Urothelium cell line (cell line): ENCODE measurements at regions not wholly inside any gene's neighbourhood (a gene's known extent, or its start where the extent isn't known, plus 50 kb on each side); places are given as distances from the start of the nearest gene placed in this dataset.

Experiments used
- DNase-seq: peaks from one replicate; pipeline ENCODE4 v3.0.0; 2011; ENCODE audit warnings: low spot score, mixed read lengths
- FAIRE-seq: peaks from 2 replicates; lab custom pipeline; 2011; peaks lifted over from hg19 to GRCh38; lab: Jason Lieb, UNC

GRCh38 chr10:118246332-118247295 lies 95.5 kb downstream of the FAM204A start:
- no peak for DNase-seq
- no peak for FAIRE-seq

DNA sequence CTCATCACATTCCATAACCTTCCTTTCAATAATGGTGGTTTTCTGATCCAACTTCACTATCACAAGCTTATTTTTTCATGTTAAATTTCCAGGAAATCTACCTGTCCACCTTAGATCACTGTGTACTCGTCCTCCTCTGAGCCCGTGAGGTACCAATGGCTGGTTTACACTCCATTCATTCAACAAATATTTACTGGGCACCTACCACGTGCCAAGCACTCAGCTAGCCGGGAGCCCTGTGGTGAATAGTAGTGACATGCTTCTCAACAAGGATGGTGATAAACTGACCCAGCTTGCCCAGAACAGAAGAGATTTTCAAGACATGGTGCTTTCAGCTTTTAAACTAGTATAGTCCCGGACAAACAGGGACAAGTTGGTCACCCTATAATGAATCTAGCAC lies 98.2 kb downstream of the FAM204A start:
- FAIRE-seq (no peak), DNase-seq (no peak)

- peak; percentile 89 for FAIRE-seq
- peak; percentile 59 for DNase-seq
These were observed 100.6 kb downstream of the FAM204A start for GRCh38 chr10:118241229-118242137.

GRCh38 chr10:118239236-118239630 lies 102.9 kb downstream of the FAM204A start:
- FAIRE-seq, result no peak
- no peak for DNase-seq

GRCh38 chr10:118238573-118239235 lies 103.4 kb downstream of the FAM204A start:
- DNase-seq (peak; percentile 48), FAIRE-seq (no peak)

GRCh38 chr10:118237930-118238329 lies 104.2 kb downstream of the FAM204A start:
- peak; percentile 98 for FAIRE-seq
- no peak for DNase-seq

GRCh38 chr10:118234683-118235082 lies 107.4 kb downstream of the FAM204A start:
- no peak for DNase-seq
- no peak for FAIRE-seq

DNA sequence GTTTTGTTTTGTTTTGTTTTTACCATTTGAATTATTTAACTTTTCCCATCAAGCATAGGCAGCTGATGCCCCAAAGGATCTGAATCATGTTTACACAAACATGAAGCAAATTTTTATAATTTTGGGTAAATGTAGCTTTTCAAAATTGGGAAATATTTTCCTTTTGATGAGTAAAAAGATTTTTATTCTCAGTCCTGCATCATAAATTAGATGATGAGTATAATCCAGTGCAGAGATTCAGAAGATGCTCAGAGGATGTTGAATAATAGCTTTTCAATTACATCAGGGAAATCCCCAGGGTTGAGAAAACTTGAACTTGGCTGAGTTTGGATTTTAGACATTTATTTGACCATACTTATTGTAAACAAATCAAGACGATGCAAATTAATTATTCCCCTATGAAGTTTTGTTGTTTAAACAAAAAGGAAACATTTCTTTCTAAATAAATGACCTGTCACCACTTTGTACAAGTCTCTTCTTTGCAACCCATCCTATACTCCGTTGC lies 121.7 kb downstream of the FAM204A start:
- FAIRE-seq (no peak), DNase-seq (no peak)

DNA sequence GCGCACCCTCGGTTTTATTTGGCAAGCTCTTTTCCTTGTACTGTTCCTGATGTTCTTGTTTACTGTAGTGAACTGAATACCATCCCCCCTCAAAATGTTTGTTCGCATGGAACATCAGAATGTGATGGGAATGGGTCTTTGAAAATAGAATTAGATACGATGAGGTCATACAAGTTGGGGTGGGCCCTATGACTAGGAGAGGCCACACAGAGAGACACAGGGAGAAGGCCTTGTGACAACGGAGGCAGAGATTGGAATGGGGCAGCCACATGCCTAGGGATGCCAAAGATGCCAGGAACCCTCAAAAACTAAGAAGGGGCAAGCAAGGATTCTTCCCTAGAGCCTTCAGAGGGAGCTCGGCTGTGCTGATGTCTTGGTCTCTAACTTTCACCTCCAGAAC lies 123.6 kb downstream of the FAM204A start:
- FAIRE-seq, result no peak

DNA sequence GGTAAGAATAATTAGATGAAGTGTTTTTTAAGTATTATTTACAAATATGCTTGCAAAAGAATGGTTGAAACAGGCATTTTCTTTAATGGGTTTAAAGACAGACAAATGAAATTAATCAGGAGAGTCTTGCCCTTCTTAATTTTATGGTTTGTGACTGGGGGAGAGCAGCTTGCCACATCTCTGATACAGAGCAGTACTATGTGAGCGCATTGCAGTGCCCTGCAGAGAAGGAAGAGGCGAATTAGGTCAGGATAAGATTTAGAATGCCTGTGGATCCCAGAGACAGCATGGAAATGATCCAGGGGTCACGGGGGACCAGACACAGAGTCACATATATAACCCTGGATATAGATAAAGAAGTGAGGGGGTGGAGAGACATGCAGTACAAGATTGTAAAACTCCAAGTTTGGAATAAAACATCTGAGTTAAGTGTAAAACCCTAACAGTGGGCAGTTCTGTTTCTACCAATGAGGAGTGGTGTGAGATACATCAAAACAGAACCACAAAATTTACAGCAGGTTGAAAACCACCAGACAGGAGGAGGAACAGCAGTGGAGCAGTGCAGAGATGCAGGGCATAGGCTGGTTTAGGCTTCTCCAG lies 125.5 kb downstream of the FAM204A start:
- DNase-seq, result no peak
- FAIRE-seq, result no peak

More for the DNA sequence above, 123.6 kb downstream of the FAM204A start:
- no peak for DNase-seq

GRCh38 chr10:118216020-118216419 lies 126.1 kb downstream of the FAM204A start:
- FAIRE-seq (no peak), DNase-seq (no peak)

- FAIRE-seq, result no peak
- no peak for DNase-seq
These were observed 127.3 kb downstream of the FAM204A start for GRCh38 chr10:118214776-118215175.

GRCh38 chr10:118213436-118213835 lies 128.7 kb downstream of the FAM204A start:
- FAIRE-seq (no peak), DNase-seq (no peak)

DNA sequence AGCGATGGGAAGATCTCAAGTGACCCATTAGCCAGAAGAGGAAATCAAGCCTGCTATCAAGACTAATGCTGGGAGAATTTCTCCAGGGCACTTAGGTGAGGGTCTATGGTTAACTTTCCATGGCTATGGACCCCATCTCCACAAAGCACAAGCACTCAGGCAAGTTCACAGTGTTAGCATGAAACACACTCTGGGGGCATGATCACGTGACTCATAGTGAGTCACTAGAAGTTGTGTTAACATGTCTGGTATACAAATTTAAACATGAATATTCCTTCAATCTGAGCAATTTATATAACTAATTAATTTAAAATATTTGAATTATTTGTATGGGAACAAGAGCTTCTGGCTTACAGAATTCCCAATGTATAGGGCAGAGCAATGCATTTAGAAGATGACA lies 131.8 kb downstream of the FAM204A start:
- FAIRE-seq (no peak), DNase-seq (no peak)

DNA sequence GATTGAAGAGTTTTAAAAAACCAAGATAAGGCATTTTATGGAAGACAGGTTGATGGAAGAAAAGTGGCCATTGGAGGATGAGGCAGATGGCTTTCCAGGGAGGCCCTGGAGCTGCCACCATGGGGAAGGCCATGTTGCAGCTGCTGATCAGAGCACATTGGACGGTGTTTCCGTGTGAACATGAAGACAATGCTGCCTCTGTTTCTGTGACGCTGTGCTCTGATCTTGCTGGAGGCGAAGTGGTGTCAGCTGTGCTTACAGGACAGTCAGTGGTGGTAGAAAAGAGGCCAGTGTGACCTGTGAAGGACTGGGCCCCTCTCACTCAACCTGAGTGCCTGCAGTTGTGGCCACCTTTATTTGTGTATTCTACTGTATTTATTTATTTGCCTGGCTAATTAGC lies 132.9 kb downstream of the FAM204A start:
- FAIRE-seq, result no peak
- no peak for DNase-seq

DNA sequence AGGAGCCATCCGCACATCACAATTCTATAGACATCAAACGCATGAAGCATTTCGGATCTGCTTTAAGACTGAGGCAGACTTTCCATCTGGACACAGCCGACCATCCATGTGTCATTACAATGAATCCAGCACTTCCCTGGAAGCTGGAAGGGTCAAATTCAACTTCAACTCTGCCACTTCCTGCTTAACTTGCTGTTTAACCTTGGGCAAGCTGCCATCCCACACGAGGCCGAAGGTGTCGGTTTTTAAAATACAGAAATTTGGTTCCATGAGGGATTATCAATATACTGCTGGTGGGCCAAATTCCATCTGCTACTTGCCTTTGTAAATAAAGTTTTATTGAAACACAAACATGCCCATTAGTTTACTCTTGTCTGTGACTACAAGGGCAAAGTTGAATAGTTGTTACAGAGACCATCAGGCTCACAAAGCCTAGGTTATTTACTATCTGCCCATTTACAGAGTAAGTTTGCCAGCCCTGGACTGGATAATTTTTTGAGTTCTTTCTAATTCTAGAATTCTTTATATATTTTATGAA lies 134.6 kb downstream of the FAM204A start:
- FAIRE-seq (no peak), DNase-seq (no peak)

DNA sequence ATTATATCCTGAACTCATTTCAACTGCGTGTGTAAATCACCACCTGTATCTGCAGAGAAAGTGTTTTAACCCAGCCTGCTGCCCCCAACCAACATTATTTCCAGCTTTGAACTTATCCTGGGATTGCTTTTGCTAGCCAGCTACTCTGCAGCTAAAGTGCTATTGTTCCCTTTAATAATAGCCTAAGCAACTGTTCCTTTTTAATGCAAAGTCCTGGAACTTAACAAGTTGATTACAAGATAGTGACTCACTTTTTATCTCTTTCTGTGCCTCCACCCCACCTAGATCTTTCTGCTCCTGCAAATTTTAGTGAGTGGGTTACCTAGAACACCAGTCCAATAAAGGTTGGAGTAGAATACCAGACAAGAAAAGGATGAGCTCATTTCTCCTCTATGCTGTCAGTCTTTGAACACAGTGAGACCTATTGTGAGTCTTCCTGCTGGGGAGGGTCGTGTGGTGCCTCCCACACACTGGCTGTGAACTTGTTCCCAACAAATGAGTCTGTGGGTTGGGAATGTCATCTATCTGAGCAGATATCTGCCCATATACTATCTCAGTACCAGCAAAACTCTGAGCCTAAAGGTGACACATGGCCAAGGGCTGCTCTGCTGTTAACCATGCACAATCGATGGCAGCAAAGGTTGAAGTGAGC lies 137.7 kb downstream of the FAM204A start:
- FAIRE-seq (no peak), DNase-seq (no peak)

DNA sequence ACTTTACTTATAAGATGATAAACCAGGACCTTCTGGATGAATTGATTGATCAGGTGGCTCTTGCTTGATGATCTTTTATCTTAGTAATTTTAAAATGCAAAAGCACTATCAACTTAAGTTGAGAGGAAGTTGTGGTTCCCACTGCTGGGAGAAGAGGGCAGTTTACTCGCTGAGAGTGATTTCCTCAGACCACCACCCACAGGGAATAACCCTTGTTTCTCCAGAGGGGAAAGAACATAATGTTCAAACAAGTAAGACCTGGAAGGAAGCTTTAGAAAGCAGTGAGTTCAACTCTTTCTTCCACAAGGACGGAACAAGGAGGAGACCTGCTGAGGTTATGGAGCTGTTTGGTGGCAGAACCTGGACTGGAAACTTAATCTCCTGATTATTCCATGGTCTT lies 138.7 kb downstream of the FAM204A start:
- no peak for DNase-seq

DNA sequence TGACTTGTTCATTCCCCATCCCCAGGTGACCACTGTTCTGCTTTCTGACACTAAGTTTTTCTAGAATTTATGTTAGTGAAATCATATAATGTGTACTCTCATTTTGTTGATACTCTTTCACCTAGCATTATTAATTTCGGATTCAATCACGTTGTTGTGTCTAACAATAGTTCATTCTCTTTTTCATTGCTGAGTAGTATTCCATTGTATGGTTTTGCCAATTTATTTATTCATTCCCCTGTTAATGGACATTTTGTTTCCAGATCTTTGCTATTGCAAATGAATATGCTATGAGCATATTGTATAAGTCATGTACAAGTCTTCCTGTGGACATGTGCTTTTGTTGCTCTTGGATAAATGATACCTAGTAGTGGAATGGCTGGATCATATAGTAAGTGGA lies 146.4 kb downstream of the FAM204A start:
- DNase-seq (no peak), FAIRE-seq (no peak)

More for the DNA sequence above, 138.7 kb downstream of the FAM204A start:
- no peak for FAIRE-seq

- DNase-seq (no peak), FAIRE-seq (no peak)
These were observed 146.9 kb upstream of the RAB11FIP2 start for GRCh38 chr10:118193642-118194041.
